Heart right ventricle (tissue), 16 donors: ENCODE measurements at regions not wholly inside any gene's neighbourhood (a gene's known extent, or its start where the extent isn't known, plus 50 kb on each side); places are given as distances from the start of the nearest gene placed in this dataset.

Experiments
- ATAC-seq, 8 donors: fragments of 200-7000 bp; cut with Tn5 transposase; one replicate each; pipeline ENCODE4 v1.9.1; 2020; ENCODE audit warnings: mild to moderate bottlenecking in 8 of 8, moderate library complexity in 8 of 8, moderate number of reproducible peaks in 1 of 8
- DNase-seq, 2 donors: peaks; one replicate each; pipeline ENCODE4 v3.0.0-alpha.2; 2020
- H3K27ac ChIP-seq, 10 donors: fragments of 200-600 bp; sonication (generic) in 2 of 10; one replicate each; pipeline versions ENCODE4 v1.5.0 to v1.8.0; 2020 to 2022; ENCODE audit warnings: mild to moderate bottlenecking in 3 of 10
- H3K27me3 ChIP-seq, 7 donors: fragments of 200-600 bp; one replicate each; pipeline ENCODE4 v1.8.0; 2021 to 2022; ENCODE audit warnings: mild to moderate bottlenecking in 2 of 7
- H3K36me3 ChIP-seq, 9 donors: fragments of 200-600 bp; sonication (generic) in 1 of 9; one replicate each; pipeline versions ENCODE4 v1.5.0 to v1.8.0; 2020 to 2022; ENCODE audit warnings: mild to moderate bottlenecking in 2 of 9
- H3K4me1 ChIP-seq, 9 donors: fragments of 200-600 bp; sonication (generic) in 1 of 9; one replicate each; pipeline versions ENCODE4 v1.5.0 to v1.8.0; 2020 to 2022; ENCODE audit warnings: mild to moderate bottlenecking in 4 of 9
- H3K4me3 ChIP-seq, 10 donors: fragments of 200-600 bp; sonication (generic) in 2 of 10; one replicate each; pipeline versions ENCODE4 v1.5.0 to v1.8.0; 2020 to 2022; ENCODE audit warnings: mild to moderate bottlenecking in 7 of 10, moderate library complexity in 2 of 10
- H3K9me3 ChIP-seq, 11 donors: fragments of 200-600 bp in 10 of 11; sonication (generic) in 2 of 11; one replicate each; pipeline versions ENCODE4 v1.5.0 to v1.8.0; 2013 to 2022; ENCODE audit warnings: mild to moderate bottlenecking in 2 of 11, control low read depth in 1 of 11, moderate library complexity in 1 of 11
- WGBS, 2 donors: extraction: QIAGEN DNeasy Blood & Tissue Kit; methylation state at CpG; one replicate each; pipeline ENCODE4 v1.1.7; 2013; ENCODE audit warnings: inconsistent platforms in 1 of 2; 5-methylcytosine and 5-hydroxymethylcytosine counted together
- intact Hi-C, 10 donors: fragments of 100-400 bp; cut with DNase I; formaldehyde crosslinking; loops; one replicate each; pipeline versions ENCODE4 v1.11.1 to v1.14.2; 2022
- TF ChIP-seq, protein P1 (sequence below), 9 donors: fragments of 200-600 bp; sonication (generic) in 2 of 9; IDR thresholded peaks; one replicate each; pipeline versions ENCODE4 v1.5.0 to v1.8.0; 2021 to 2022; ENCODE audit warnings: antibody characterized with exemption in 9 of 9, mild to moderate bottlenecking in 5 of 9, moderate library complexity in 1 of 9
- donor health status: Arrhythmogenic right ventricular cardiomyopathy.
- donor health status: ischemic (EF 13 %, LVEDD 7.1; RV severe dilation, severe dysfunction).
- donor health status: healthy with polysubstance abuse.
- donor health status: DM: no; HTN: yes; CAD: no.
- donor health status: DM: no; HTN: no; CAD: no.
- donor health status: ischemic (EF 25% LVEDD 6.9; RV normal size, moderate dysfunction).
- donor health status: ischemic (EF 25% LVEDD 5.7; RV mildly dilated, moderate dysfunction).
- donor health status: healthy.
- donor health status: DM: yes; HTN: yes; CAD: no.
- donor health status: Ischemic cardiomyopathy.
- donor health status: ischemic (EF 35%, LVEDD 5.7; RV mildly dilated, moderate dysfunction).
- donor health status: nonischemic (EF 11% LVEDD 7.7; RV severe dilation, severe dysfunction).
- donor health status: DM: yes; HTN: yes; CAD: no.
- donor health status: PGD.
- donor health status: ischemic (EF 29% LVEDD 5.4; RV normal size, mild dysfunction).
- donor health status: nonischemic (EF 23%, LVEDD 6.1; RV moderate dilation, normal function).

DNA sequence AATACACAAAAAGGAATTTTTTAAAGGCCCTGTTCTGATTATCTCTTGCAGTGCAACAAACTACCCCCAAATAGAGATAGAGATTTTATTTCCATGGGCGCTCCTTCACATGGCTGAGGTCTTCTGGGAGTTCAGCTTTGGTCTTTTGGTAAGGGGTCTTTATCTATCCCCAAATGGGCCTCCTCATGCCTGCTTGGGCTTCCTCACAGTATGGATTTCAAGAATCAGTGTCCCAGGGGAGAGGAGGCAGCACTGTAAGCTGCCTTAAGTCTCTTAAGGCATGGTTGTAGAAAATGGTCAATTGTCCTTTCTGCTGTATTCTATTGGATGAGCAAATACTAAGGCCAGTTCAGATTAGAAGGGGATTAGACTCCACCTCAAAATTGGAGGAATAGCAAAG, 966.2 kb downstream of the TYW1 start:
- Histone ChIP-seq H3K4me1 (no peaks in the 10 kb centered on the region), H3K27ac (no peak overlapping the region), H3K4me3 (no peak overlapping the region), H3K36me3 (no peaks in the 10 kb centered on the region), H3K9me3 (peaks cover 0 to 27% (median 0%) of the 10 kb centered on the region in 11 donors), H3K27me3 (no peaks in the 10 kb centered on the region)
- TF ChIP-seq, protein P1, sequence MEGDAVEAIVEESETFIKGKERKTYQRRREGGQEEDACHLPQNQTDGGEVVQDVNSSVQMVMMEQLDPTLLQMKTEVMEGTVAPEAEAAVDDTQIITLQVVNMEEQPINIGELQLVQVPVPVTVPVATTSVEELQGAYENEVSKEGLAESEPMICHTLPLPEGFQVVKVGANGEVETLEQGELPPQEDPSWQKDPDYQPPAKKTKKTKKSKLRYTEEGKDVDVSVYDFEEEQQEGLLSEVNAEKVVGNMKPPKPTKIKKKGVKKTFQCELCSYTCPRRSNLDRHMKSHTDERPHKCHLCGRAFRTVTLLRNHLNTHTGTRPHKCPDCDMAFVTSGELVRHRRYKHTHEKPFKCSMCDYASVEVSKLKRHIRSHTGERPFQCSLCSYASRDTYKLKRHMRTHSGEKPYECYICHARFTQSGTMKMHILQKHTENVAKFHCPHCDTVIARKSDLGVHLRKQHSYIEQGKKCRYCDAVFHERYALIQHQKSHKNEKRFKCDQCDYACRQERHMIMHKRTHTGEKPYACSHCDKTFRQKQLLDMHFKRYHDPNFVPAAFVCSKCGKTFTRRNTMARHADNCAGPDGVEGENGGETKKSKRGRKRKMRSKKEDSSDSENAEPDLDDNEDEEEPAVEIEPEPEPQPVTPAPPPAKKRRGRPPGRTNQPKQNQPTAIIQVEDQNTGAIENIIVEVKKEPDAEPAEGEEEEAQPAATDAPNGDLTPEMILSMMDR (IDR thresholded peaks at IDR 0.05) = no peak
- 26 to 94% methylated on average over 1 of the region's 1 CpG for WGBS, 2 donors
- intact Hi-C loops = no loop called here
- DNase-seq (no peak), ATAC-seq (no peak)

DNA sequence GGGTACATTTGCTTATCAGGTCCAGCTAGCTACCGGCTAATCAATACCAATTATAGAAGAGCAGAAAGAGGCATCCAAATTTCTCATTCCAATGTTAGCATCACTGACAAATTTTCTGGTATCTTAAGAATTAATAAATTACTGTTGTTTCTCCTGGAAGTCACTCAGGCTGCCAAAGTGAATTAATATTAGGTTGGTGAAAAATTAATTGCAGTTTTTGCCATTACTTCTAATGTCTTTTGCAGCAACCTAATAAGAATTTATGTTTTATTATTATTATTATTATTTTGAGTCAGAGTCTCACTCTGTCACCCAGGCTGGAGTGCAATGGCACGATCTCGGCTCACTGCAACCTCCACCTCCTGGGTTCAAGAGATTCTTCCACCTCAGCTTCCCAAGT, 979.9 kb downstream of the TYW1 start:
- Histone ChIP-seq H3K4me1 (no peaks in the 10 kb centered on the region), H3K36me3 (no peaks in the 10 kb centered on the region), H3K4me3 (no peak overlapping the region), H3K9me3 (peaks cover 0 to 11% (median 0%) of the 10 kb centered on the region in 11 donors), H3K27ac (no peak overlapping the region), H3K27me3 (no peaks in the 10 kb centered on the region)
- WGBS, 2 donors = 95 to 96% methylated on average over 3 of the region's 3 CpGs
- TF ChIP-seq, protein P1 (IDR thresholded peaks at IDR 0.05) = no peak
- DNase-seq (no peak), ATAC-seq (no peak)
- intact Hi-C loops = no loop called here

DNA sequence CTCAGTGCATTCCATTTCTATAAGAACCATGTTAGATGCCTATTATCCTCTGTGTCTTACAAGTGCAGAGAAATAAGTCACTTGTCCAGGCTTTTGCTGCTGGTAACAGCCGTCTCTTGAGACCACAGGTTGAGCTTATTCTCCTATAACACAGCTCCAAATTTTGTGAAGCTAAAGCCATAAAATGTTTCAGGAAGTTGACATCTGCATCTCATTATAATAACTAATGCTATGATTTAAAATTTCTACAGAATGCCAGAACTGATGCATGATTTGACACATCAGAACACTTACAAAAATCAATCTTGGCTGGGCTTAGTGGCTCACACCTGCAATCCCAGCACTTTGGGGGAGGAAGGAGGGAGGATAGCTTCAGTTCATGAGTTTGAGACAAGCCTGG, 986.9 kb downstream of the TYW1 start:
- Histone ChIP-seq H3K27ac (no peak overlapping the region), H3K27me3 (peaks cover 0 to 20% (median 0%) of the 10 kb centered on the region in 7 donors), H3K9me3 (peaks cover 0 to 18% (median 0%) of the 10 kb centered on the region in 11 donors), H3K4me1 (no peaks in the 10 kb centered on the region), H3K4me3 (no peak overlapping the region), H3K36me3 (no peaks in the 10 kb centered on the region)
- WGBS, 2 donors = 78 to 87% methylated on average over 1 of the region's 1 CpG
- DNase-seq (no peak), ATAC-seq (no peak)
- intact Hi-C loops = no loop called here
- TF ChIP-seq, protein P1 (IDR thresholded peaks at IDR 0.05) = no peak

DNA sequence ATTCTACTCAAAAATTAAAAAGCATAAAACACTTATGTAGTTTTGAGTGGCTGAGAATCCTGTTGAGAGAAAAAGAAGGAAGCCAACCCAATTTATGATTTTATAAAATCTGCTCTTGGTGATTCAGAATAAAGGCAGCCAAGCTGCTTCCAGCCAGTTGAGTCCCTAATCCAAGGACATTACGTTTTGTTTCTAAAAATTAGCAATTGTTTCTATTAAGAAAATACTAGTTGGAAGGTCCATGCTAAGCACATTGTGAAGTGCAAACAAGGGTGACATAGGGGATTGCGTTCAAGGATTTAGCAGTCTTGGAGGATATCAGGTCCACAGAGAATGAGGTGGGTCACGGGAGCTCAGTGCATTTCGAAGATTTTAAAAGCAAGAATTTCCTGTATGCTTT, 987.7 kb downstream of the TYW1 start:
- TF ChIP-seq, protein P1 (IDR thresholded peaks at IDR 0.05) = no peak
- DNase-seq = no peak
- Histone ChIP-seq H3K4me1 (no peaks in the 10 kb centered on the region), H3K36me3 (no peaks in the 10 kb centered on the region), H3K4me3 (no peak overlapping the region), H3K27me3 (peaks cover 0 to 21% (median 0%) of the 10 kb centered on the region in 7 donors), H3K9me3 (peaks cover 0 to 18% (median 0%) of the 10 kb centered on the region in 11 donors), H3K27ac (no peak overlapping the region)
- intact Hi-C loops = no loop called here
- no peak for ATAC-seq
- 64 to 78% methylated on average over 4 of the region's 4 CpGs for WGBS, 2 donors
